HTR-8/SVneo (cell line): ENCODE measurements at regions not wholly inside any gene's neighbourhood (a gene's known extent, or its start where the extent isn't known, plus 50 kb on each side); places are given as distances from the start of the nearest gene placed in this dataset.

Experiments used
- DNase-seq: peaks from one replicate; pipeline ENCODE4 v3.0.0; 2011; ENCODE audit warnings: low spot score, mixed read lengths; ENCODE audit not compliant: insufficient read length
- FAIRE-seq: peaks from 2 replicates; lab custom pipeline; 2011; peaks lifted over from hg19 to GRCh38; lab: Jason Lieb, UNC

DNA sequence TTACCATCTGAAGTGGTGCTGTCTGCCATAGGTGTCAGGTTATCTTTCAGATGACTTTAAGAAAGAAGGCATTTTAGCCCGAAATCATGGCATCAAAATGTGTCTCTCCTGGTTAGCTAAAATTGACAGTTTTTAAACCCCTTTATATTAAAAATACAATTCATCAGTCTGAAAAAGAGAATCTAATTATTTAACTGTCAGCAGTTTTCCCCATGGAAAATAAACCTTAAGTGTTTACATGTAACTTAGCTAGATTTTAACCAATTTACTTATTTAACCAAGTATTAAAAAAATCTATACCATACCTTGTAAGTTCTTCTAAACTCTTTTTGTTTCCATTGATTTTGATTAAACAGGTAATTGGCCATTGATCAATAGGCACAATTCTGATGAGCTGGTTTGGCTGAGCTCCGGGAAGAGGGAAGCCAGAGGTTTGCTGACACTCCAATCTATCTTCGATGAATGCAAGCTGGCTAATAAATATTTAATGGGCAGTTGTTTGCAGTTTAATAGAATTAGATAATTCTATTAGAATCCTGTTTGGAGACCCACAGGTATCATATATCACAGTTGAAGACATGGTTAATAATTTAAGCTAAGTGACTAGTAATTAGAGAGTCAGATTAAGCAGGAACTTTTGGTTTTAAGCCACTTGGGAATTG lies 114.0 kb downstream of the MAT2B start:
- DNase-seq, result no peak
- FAIRE-seq, result no peak

DNA sequence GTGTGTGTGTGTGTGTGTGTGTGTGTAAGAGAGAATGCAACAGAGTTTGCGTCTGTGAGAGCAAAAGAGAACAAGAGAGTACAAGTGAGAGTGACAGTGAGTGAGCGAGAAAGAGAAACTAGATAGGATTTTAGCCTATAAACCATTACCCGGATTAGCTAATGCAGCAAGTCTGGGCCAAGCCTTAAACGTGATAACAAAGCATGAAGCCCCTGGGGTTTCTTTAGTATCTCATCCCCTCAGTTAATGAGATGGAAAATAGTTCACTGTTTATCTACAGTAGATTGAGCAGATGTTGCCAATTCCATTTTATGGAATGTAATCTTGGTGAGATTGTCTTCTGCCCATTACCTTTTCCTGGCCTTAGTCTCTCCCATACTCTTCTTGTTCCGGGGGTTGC lies 114.5 kb downstream of the MAT2B start:
- FAIRE-seq, result no peak
- no peak for DNase-seq

DNA sequence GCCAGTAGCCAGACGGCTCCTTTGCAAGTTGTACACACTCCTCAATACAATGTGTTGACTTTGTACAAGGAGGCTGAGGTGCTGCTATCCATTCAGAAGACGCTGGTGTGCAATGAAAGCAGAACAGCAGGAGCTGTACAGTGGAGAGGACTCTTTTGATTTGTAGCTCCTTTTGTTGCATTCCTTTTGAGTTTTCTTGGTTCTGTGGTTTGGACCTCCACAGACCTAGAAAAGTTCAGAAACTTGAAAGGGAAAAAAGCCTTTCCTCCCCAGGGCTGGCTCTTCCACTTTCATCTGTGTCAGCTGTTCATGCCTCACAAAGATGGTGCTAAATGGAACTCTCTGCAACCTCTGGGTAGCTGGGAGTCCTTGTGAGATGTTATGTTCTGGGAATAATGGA lies 117.4 kb downstream of the MAT2B start:
- FAIRE-seq (no peak), DNase-seq (no peak)

DNA sequence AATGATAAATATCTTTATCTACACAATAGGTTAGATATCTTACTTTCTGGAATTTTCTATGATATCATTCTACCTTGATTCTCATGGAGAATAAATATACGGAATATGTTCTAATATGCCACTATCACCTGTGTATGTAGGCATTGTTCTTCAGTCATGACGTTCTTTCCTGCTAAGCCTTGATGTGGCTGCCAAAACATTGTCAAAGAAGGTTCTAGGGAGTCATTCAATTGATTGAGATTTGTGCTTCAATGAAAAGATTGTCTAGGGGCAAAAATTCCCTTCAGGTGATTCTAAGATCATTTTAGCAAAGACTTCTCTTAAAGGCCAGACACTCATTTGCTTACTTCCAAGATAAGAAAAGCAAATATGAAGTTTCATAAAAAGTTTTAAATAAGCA lies 118.1 kb downstream of the MAT2B start:
- no peak for DNase-seq
- FAIRE-seq, result no peak

DNA sequence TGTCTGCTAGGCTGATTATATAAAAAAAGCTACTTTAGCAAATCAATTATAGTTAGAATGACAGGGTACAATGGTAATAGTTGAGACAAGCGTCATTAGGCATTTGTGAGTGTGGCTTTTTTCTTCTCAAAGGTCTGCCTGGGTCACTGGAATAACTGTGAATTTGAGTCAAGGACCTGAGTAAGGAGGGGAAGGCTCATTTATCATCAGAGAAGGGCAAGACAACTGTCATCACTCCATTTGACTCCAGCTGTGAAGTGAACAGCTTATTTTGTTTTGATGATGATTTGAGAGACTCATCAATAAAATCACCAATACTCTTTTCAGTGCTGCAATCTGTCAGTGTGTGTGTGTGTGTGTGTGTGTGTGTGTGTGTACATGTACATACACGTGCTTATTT lies 118.6 kb downstream of the MAT2B start:
- FAIRE-seq (no peak), DNase-seq (no peak)

DNA sequence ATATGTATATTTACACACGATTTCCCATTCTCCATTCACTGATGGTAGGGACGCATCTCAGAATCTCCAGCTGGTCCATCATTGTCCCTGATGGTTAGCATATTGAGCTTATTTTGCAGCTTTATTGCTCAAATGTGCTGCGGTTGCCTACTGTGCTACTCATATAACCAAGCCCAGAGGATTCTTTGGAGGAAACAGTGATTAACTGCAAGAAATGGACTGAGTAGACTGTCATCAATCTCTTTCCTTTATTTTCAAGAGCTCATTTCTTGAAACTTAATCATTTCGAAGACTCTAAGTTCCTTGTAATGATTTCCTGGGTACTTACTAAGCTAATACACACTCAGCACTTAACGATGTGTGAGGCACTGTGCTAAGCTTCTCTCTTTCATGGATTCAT lies 119.0 kb downstream of the MAT2B start:
- FAIRE-seq (no peak), DNase-seq (no peak)

DNA sequence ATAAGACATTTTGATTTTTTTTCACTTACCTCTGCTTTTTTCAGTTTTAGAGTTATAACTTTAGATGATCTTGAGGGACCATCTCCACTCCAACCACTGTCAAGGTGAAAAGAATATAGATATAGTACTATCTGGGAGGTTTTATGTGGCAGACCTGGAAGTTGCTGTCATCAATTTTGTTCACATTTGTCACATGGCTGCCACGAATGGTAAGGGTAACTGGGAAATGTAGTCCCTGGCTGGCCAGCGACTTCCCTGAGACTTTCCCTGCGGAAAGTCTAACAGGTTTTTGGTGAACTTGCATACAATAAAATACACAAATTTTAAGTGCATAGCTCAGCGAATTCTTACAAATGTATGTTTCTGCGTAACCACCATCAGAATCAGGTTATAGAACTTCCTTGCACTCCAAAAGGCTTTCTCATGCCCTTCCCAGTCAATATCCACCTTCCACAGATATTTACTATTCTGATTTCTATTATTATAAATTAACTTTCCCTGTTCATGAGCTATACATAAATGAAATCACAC lies 121.5 kb downstream of the MAT2B start:
- FAIRE-seq (no peak), DNase-seq (no peak)

DNA sequence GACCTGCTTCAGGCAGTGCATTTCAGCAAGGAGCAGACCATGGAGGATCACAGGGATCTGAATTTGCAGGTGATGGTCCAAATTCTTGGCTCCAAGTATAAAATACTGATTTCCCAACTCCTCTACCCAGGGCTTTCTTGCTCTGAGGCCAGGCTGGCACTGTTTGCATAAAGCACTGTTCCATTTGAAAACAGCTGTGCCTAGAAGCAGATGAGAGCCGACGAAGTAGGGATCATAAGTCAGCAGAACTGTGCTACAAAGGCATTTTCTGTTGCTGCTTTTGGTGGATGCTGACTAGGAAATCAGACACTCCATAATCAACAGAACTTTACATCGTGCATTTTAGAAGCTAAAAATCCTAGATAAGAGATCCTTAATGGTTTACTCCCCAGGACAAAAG lies 126.4 kb downstream of the MAT2B start:
- FAIRE-seq (no peak), DNase-seq (no peak)

DNA sequence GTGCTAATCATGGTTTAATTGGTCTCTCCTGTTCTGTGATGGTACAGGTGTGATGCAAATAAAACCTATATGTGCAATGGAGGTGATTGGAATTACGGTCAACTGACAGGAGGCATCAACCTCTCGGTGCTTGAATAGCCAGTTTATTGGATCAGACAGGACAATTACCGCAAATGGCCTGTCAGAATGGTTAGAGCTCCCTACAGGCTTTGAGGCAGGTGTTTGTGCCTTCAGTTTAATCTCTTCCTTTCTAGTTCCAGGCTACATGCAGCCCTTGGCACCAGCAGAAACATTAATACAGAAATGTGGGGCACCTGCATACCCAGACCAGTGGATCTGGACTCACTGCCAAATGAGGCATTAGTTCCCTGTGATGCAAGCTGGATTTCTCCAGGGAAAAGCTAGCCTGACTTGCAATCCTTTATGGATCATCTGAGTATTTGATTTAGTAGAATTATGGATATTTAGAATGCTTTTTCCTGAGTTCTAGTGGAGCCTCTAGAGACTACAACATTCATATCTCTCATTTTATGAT lies 128.6 kb downstream of the MAT2B start:
- FAIRE-seq, result no peak
- no peak for DNase-seq

DNA sequence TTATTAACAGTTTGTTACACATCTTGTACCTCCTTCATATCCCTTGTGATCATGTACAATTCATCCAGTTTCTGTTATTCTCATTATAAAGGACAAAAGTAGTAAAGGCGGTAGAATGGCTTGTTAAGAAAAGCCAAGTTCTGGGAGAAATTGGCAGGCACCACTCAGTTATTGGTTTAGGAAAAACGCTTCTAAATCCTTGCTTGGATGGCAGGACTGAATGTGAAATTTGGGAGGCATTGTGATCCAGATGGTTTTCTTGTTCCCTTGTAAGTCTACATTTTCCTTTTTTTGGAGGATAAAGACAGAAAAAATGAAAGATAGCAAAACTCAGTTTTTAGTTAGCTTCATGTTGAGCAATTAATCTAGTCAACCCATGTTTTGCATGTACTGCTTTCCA lies 130.2 kb downstream of the MAT2B start:
- no peak for FAIRE-seq
- DNase-seq, result no peak

DNA sequence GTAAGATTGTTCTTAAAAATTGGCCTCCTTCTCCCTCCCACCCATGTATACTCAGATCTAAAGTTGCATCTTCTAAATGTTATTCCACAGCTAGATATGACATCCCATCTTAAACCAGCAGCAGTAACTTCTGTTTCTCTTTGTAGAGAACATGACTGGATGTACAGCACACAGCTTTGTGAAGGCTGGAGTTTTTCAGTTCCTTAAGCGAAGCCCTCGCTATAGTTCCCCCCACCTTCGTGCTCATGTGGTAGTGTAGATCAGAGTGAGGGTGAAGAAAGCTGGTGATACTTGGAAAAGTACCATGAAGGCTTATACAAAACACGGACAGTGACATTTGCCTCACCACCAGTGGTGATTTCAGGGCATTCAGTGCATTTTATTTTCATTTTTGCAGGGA lies 137.5 kb downstream of the MAT2B start:
- DNase-seq, result no peak
- no peak for FAIRE-seq

DNA sequence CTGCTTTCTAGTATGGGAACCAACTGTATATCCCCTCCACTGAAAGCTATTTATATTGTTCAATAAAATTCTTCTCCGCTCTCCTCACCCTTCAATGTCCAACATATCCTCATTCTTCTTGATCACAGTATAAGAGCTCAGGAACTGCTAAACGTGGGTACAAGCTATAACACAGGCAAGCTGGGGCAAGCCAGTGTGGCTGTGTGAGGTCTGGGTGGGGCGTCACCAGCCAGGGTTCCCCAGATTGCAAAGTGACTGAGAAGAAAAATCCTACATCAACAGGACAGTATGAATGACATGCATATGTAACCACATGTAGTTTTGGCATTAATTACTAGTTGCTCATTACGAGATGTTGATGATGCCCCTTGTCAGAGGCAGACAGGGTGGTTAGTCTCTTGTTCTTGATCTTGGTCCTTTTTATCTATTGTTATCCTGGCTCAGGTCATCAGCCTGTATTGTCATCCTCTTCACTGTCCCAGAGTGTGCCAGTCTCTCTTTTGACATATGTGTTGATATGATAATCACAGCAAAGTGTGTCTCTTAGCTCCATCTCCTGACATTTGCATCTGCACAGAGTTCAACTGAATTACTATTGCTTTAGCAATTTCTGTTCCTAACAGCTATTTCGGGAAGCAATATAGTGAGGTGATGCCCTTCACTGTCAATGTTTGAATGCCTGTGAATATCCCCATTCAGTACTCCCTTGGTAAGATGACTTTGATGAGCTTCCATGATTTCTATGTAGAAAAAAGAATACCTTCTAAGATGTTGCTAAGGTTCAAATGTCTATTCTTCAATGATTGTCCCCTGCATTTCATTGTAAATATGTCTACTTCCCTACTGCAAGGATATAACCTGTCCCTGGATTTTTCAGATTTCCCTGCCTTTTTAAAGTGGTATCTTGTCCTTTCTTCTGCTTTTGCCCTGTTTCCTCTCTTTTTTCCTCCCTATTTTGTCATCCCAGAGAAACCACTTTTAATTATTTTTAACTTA lies 140.3 kb downstream of the MAT2B start:
- FAIRE-seq (no peak), DNase-seq (no peak)

DNA sequence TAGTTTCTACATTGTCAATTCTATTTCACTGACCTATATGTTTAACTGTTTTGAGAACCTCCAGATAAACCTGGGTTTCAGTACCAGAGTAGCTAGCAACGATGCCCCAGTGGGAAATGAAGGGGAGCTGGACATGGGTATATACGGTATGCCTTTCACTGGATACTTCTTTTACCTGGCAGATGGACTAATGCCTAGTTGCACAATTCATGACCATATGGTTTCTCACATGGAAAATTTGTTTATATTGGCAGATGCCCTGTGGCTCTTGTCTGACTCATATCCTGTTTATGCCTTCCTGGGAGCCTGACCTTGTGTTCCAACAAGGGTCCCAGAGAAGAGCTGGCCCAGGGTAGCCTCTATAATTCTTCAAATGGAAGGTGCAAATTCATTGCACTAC lies 144.1 kb downstream of the MAT2B start:
- DNase-seq (peak; percentile 27), FAIRE-seq (no peak)

DNA sequence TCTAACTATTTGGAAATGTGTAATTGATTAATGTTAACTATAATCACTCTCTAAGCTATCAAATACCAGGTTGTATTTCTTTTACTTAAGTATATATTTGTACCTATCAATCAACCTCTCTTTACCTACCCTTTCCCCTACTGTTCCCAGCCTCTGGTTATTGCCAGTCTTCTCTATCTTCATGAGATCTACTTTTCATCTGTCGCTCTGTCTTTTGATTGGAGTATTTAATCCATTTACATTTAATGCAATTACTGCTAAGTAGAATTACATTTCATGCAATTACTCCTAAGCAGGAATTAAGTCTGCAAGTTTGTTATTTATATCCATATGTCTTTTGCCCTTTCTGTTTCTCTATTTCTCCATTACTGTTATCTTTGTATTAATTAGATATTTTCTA lies 148.1 kb downstream of the MAT2B start:
- FAIRE-seq (no peak), DNase-seq (no peak)

DNA sequence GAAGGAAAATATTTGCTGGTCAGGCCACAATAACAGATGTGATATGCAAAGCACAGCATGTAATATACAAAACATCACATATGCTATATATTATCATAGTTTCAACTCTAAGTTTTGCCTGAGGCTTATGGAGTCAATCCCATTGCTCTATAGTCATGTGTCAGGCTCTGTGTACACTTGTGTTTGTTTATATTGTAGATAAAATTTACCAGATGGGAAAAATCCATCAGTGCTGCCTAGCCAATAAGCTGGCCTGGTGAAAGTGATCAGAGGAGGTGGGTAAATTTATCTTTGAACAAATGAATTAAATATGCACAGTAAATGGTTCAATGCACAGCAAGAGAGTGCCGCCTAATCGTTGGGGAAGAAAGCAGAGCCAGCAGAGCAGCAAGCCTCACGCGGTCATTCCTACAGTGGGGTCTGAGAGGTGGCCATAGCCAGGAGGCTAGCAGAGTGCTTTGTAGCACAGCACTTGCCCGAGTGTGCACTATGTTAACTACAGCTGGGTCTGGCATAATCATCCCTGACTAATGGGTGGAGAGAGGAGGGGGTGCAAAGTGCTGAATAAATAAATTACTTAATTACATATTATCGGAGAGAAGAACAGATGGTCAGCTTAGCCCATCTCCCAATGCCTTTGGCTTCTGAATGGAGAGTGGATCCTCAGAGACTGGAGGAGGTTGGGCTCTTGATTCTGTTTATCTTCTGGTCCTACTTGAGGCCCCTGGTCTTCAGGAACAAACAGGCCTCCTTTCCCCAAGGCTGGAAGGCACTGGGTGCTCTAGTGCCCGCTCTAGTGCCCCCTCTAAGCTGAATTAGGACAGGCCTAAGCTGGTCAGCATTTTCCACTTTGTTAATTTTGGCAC lies 153.5 kb downstream of the MAT2B start:
- DNase-seq (no peak), FAIRE-seq (no peak)

DNA sequence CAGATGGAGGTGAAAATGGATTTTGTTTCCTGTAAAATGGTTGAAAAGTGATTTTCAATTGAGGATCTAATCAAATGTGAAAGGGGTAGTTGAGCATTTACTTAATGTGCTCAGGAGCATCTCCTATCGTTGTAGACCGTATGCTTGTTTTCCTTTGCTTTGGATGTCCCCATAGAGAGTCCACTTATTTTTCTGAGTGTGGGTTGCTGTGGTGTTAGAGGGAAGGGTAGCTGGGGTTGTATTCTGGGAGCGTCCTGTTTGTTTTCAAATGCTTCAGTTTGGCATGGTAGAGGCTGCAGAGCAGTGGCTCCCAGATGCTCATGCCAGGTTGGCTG lies 154.1 kb downstream of the MAT2B start:
- DNase-seq (no peak), FAIRE-seq (no peak)

DNA sequence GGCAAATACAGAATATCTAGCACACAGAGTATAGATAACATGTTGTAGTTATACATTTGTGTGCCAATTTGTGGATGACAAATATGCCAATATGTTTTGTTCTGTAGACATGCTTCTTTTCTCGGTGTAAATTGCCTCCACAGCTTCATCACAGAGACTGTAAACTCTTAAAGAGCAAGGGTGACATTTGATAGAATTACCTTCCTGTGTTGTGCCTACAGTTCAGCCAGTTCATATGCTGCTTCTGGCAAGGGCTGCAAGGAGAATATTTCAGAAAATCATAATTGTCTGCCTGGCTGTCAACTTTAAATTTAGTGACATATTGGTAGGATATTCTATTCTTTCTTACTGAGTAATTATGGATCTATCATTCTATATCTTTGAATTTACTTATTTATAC lies 155.1 kb downstream of the MAT2B start:
- DNase-seq, result no peak
- no peak for FAIRE-seq

DNA sequence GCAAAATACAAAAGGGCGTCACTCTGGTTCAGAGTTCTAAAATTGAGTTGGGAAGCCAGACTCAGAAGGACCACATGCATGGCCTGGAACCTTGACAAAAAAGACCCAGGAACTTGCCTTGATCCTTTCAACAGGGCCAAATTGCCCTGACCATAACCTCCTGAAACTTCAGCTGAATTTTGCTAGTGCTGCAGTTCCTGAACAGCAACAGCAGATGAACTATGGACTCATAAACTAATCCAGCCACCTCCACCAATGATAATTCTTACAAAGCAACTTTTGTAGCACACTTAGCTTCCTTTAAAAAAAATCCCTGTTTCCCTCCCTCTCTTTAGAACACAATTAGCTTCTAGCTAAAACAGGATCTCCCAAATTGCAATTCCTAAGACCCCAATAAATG lies 155.9 kb downstream of the MAT2B start:
- FAIRE-seq, result no peak
- DNase-seq, result no peak

DNA sequence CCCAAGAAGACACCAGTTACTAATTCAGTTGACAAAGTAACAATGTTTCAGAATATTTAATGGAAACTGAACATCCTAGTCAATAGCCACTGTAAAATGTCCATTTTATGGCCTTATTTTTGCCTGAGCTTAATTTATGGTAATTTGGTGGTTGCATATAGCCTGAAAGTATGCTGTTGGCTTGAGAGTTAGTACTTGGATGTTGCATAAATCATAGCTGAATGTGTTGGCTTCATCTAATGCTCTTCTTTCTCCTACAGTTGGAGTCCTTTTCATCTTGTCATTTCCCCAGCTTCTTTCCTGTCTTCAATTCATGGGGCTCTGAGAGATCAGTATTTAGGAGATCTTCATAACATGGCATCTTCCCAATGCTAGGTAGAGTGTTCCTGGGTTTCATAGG lies 164.6 kb downstream of the MAT2B start:
- DNase-seq, result no peak
- no peak for FAIRE-seq

DNA sequence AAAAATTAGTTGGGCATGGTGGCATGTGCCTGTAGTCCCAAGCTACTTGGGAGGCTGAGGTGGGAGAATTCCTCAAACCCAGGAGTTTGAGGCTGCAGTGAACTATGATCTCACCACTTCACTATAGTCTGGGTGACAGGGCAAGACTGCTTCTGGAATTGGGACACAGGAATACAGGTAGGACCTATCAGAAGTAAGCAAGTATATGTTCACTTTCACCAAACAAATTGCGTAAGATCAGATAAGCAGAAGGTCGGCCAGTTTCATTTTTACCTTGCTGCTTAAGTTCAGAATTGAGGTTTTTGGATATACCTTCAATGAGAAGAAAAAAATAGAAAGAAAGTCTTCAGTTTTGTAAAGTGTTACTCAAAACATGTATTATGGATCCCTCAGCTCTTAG lies 171.7 kb downstream of the MAT2B start:
- FAIRE-seq, result no peak
- no peak for DNase-seq
